ENCODE measurements at regions not wholly inside any gene's neighbourhood (a gene's known extent, or its start where the extent isn't known, plus 50 kb on each side); places are given as distances from the start of the nearest gene placed in this dataset.
A peak's percentile ranks its signal among the peaks of the same experiment; 100 is the strongest.

- Mint-ChIP-seq H3K4me3 (ENCODE audit: low read depth) (no peak overlapping the region), H3K27ac (no peak overlapping the region), H3K27me3 (peaks cover 60% of the 10 kb centered on the region), H3K9me3 (ENCODE audit: low read depth) (no peaks in the 10 kb centered on the region), H3K4me1 (ENCODE audit: low read depth) (peaks cover 3% of the 10 kb centered on the region), H3K36me3 (ENCODE audit: insufficient read depth) (no peaks in the 10 kb centered on the region)
- no peak for DNase-seq (ENCODE audit: low spot score, unreplicated experiment)
- no peak for TF ChIP-seq CTCF (IDR thresholded peaks at IDR 0.05; ENCODE audit: unreplicated experiment)
These were observed 309.5 kb upstream of the HS6ST1 start for GRCh38 chr2:128628206-128628605.

- DNase-seq (ENCODE audit: low spot score, unreplicated experiment) = no peak
- Mint-ChIP-seq H3K27me3 (peaks cover 60% of the 10 kb centered on the region), H3K27ac (no peak overlapping the region), H3K36me3 (ENCODE audit: insufficient read depth) (no peaks in the 10 kb centered on the region), H3K4me3 (ENCODE audit: low read depth) (no peak overlapping the region), H3K9me3 (ENCODE audit: low read depth) (no peaks in the 10 kb centered on the region), H3K4me1 (ENCODE audit: low read depth) (peaks cover 3% of the 10 kb centered on the region)
- no peak for TF ChIP-seq CTCF (IDR thresholded peaks at IDR 0.05; ENCODE audit: unreplicated experiment)
These were observed 310.3 kb upstream of the HS6ST1 start for GRCh38 chr2:128628996-128629395.

- Mint-ChIP-seq H3K4me3 (ENCODE audit: low read depth) (no peak overlapping the region), H3K9me3 (ENCODE audit: low read depth) (no peaks in the 10 kb centered on the region), H3K27me3 (peaks cover 48% of the 10 kb centered on the region), H3K36me3 (ENCODE audit: insufficient read depth) (no peaks in the 10 kb centered on the region), H3K4me1 (ENCODE audit: low read depth) (no peaks in the 10 kb centered on the region), H3K27ac (no peak overlapping the region)
- TF ChIP-seq CTCF (IDR thresholded peaks at IDR 0.05; ENCODE audit: unreplicated experiment) = no peak
- DNase-seq (ENCODE audit: low spot score, unreplicated experiment) = no peak
These were observed 312.5 kb upstream of the HS6ST1 start for GRCh38 chr2:128630974-128631697.

- no peaks in the 10 kb centered on the region for H3K36me3 Mint-ChIP-seq (ENCODE audit: insufficient read depth)
- H3K27me3 Mint-ChIP-seq = peaks cover 46% of the 10 kb centered on the region
- H3K4me3 Mint-ChIP-seq (ENCODE audit: low read depth) = no peak overlapping the region
- peak overlapping the region; percentile 29 for H3K27ac Mint-ChIP-seq
- no peak for DNase-seq (ENCODE audit: low spot score, unreplicated experiment)
- TF ChIP-seq CTCF (IDR thresholded peaks at IDR 0.05; ENCODE audit: unreplicated experiment) = no peak
- no peaks in the 10 kb centered on the region for H3K9me3 Mint-ChIP-seq (ENCODE audit: low read depth)
- no peaks in the 10 kb centered on the region for H3K4me1 Mint-ChIP-seq (ENCODE audit: low read depth)
These were observed 313.2 kb upstream of the HS6ST1 start for GRCh38 chr2:128631698-128632500.

- H3K4me3 Mint-ChIP-seq (ENCODE audit: low read depth) = no peak overlapping the region
- no peaks in the 10 kb centered on the region for H3K9me3 Mint-ChIP-seq (ENCODE audit: low read depth)
- peaks cover 41% of the 10 kb centered on the region for H3K27me3 Mint-ChIP-seq
- peak; percentile 2 for DNase-seq (ENCODE audit: low spot score, unreplicated experiment)
- peak overlapping the region; percentile 29 for H3K27ac Mint-ChIP-seq
- no peaks in the 10 kb centered on the region for H3K36me3 Mint-ChIP-seq (ENCODE audit: insufficient read depth)
- TF ChIP-seq CTCF (IDR thresholded peaks at IDR 0.05; ENCODE audit: unreplicated experiment) = no peak
- no peaks in the 10 kb centered on the region for H3K4me1 Mint-ChIP-seq (ENCODE audit: low read depth)
These were observed 313.8 kb upstream of the HS6ST1 start for GRCh38 chr2:128632501-128632800.
